T-cell (primary cell): ENCODE measurements at regions not wholly inside any gene's neighbourhood (a gene's known extent, or its start where the extent isn't known, plus 50 kb on each side); places are given as distances from the start of the nearest gene placed in this dataset.
"Not testable (repeated sequence)": the region's sequence is repeated elsewhere in the genome, so short reads cannot be mapped to it uniquely, and the experiment has no call there.

Source experiments
- ATAC-seq, 4 experiments: fragments of 200-7000 bp in 3 of 4; fragments of 150-1000 bp in 1 of 4; cut with Tn5 transposase; replicated peaks in 1 of 4; 1 replicate in 3 of 4; 2 replicates in 1 of 4; pipeline ENCODE4 v1.10.0; 2021; ENCODE audit warnings: moderate library complexity in 3 of 4, mild to moderate bottlenecking in 2 of 4, moderate number of reproducible peaks in 1 of 4
- CTCF ChIA-PET, 2 donors: fragments of 300-600 bp; sonication (Branson Sonifier 250); formaldehyde crosslinking; loops; one replicate each; lab custom pipeline; 2022; ENCODE audit warnings: antibody characterized with exemption in 2 of 2; lab: Charles Lee
- POLR2A ChIA-PET, 2 donors: fragments of 300-600 bp; sonication (Branson Sonifier 250); formaldehyde crosslinking; loops; one replicate each; lab custom pipeline; 2022; ENCODE audit warnings: antibody characterized with exemption in 2 of 2; lab: Charles Lee
- DNase-seq, 35 experiments: peaks; one replicate each; pipeline versions ENCODE4 v3.0.0 to v3.0.0-alpha.2; 2013 to 2023
- H3K27ac ChIP-seq: one replicate; pipeline ENCODE4 v1.5.1; 2013; ENCODE audit warnings: low read length
- H3K27me3 ChIP-seq, 2 experiments: replicated peaks in 1 of 2; 1 replicate in 1 of 2; 2 replicates in 1 of 2; pipeline versions ENCODE4 v1.6.1 to v1.7.0; 2013; ENCODE audit warnings: low read length in 1 of 2, mixed read lengths in 1 of 2; ENCODE audit not compliant: control insufficient read depth in 2 of 2, insufficient read depth in 2 of 2; ENCODE audit errors: extremely low read depth in 1 of 2
- H3K36me3 ChIP-seq, 2 donors: 1 replicate in 1 of 2; 2 replicates in 1 of 2; pipeline versions ENCODE4 v1.6.1 to v1.7.0; 2013; ENCODE audit warnings: low read length in 1 of 2; ENCODE audit not compliant: control insufficient read depth in 2 of 2, insufficient read depth in 1 of 2; ENCODE audit errors: extremely low read depth in 1 of 2
- H3K4me1 ChIP-seq, 2 experiments: 1 replicate in 1 of 2; 2 replicates in 1 of 2; pipeline versions ENCODE4 v1.6.1 to v1.7.0; 2013; ENCODE audit warnings: low read length in 2 of 2, mixed read lengths in 1 of 2; ENCODE audit not compliant: insufficient read depth in 2 of 2, control insufficient read depth in 1 of 2; ENCODE audit errors: extremely low read depth in 1 of 2
- H3K4me3 ChIP-seq, 2 donors: 1 replicate in 1 of 2; 2 replicates in 1 of 2; pipeline versions ENCODE4 v1.5.1 to v1.7.0; 2013; ENCODE audit warnings: mild to moderate bottlenecking in 2 of 2, low read length in 1 of 2, moderate library complexity in 1 of 2; ENCODE audit not compliant: control insufficient read depth in 1 of 2; ENCODE audit errors: extremely low read depth in 1 of 2
- H3K9me3 ChIP-seq: 2 replicates; pipeline ENCODE4 v1.7.0; 2013
- H3K27ac Mint-ChIP-seq, 2 donors: one replicate each; pipeline ENCODE4 v1.8.0; 2020 to 2021; ENCODE audit warnings: mild to moderate bottlenecking in 2 of 2, mixed read lengths in 2 of 2
- H3K27me3 Mint-ChIP-seq, 2 donors: one replicate each; pipeline ENCODE4 v1.8.0; 2021 to 2022; ENCODE audit warnings: mixed read lengths in 2 of 2
- H3K36me3 Mint-ChIP-seq: one replicate; pipeline ENCODE4 v1.8.0; 2021; ENCODE audit warnings: mixed read lengths
- H3K4me1 Mint-ChIP-seq, 3 donors: one replicate each; pipeline ENCODE4 v1.8.0; 2020 to 2022; ENCODE audit warnings: mixed read lengths in 3 of 3, mild to moderate bottlenecking in 1 of 3
- H3K4me3 Mint-ChIP-seq, 3 donors: one replicate each; pipeline ENCODE4 v1.8.0; 2020 to 2022; ENCODE audit warnings: mild to moderate bottlenecking in 3 of 3, mixed read lengths in 3 of 3, moderate library complexity in 3 of 3
- H3K9me3 Mint-ChIP-seq, 3 donors: one replicate each; pipeline ENCODE4 v1.8.0; 2020 to 2022; ENCODE audit warnings: mixed read lengths in 3 of 3
- WGBS: methylation state at CpG from one replicate; pipeline ENCODE4 v1.1.5; 2013; ENCODE audit warnings: missing lambda C conversion rate; ENCODE audit not compliant: insufficient coverage; 5-methylcytosine and 5-hydroxymethylcytosine counted together

DNA sequence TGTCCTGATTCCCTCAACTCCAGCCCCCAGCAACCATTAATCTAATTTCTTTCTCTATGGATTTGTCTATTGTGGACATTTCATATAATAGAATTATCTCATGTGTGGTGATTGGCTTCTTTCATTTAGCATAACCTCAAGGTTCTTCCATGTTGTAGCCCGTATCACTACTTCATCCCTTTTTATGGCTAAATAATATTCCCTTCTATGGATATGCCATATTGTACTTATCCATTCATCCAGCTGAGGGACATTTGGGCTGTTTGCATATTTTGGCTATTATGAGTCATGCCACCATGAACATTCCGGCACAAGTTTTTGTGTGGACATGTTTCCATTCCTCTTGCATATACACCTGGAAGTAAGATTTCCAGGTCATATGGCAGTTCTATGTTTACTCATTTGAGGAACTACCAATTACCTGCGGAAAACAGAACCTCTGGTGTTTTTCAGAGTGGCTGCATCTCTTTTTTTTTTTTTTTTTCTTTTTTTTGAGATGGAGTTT lies 108.7 kb upstream of the MAP1LC3B2 start:
- ATAC-seq, result no peak
- Histone ChIP-seq H3K9me3 (no peaks in the 10 kb centered on the region), H3K27ac (no peak overlapping the region), H3K4me1 (no peaks in the 10 kb centered on the region), H3K4me3 (no peak overlapping the region), H3K27me3 (peaks cover 0 to 2% of the 10 kb centered on the region in 2 experiments), H3K36me3 (no peaks in the 10 kb centered on the region)
- Mint-ChIP-seq H3K9me3 (no peaks in the 10 kb centered on the region), H3K27ac (no peak overlapping the region), H3K4me1 (no peaks in the 10 kb centered on the region), H3K4me3 (no peak overlapping the region), H3K27me3 (no peaks in the 10 kb centered on the region), H3K36me3 (no peaks in the 10 kb centered on the region)
- ChIA-PET CTCF (no interaction called here), POLR2A (no interaction called here)
- no peak for DNase-seq
- no CpG with 5 or more reads among the region's 3 CpGs for WGBS

- H3K9me3 ChIP-seq, H3K4me3 ChIP-seq, CTCF ChIA-PET, ATAC-seq, H3K27ac ChIP-seq, DNase-seq, H3K27me3 Mint-ChIP-seq, H3K36me3 Mint-ChIP-seq, H3K36me3 ChIP-seq, H3K4me1 Mint-ChIP-seq, H3K4me1 ChIP-seq, H3K9me3 Mint-ChIP-seq, H3K4me3 Mint-ChIP-seq, H3K27ac Mint-ChIP-seq: not testable (repeated sequence)
- peaks cover 0 to 11% of the 10 kb centered on the region in 2 experiments for H3K27me3 ChIP-seq
- POLR2A ChIA-PET, result interaction anchor here in 1 of 2 donors (0.6 kb wide), 1 partner anchor 174 kb away, joined by 9 read pairs; no protein-coding TSS in a partner anchor
- WGBS, result no CpG with 5 or more reads among the region's 5 CpGs
Measured at GRCh38 chr12:116452975-116453374, 106.2 kb upstream of the MAP1LC3B2 start.

- Mint-ChIP-seq H3K4me3 (no peak overlapping the region), H3K9me3 (no peaks in the 10 kb centered on the region), H3K27ac (no peak overlapping the region), H3K4me1 (peaks cover 0 to 5% (median 0%) of the 10 kb centered on the region in 3 donors), H3K27me3 (peaks cover 6 to 8% of the 10 kb centered on the region in 2 donors), H3K36me3 (no peaks in the 10 kb centered on the region)
- H3K27me3 ChIP-seq, result peaks cover 0 to 14% of the 10 kb centered on the region in 2 experiments
- ATAC-seq (no peak), DNase-seq (no peak)
- ChIA-PET POLR2A (no interaction called here), CTCF (interaction anchor here in 1 of 2 donors (0.7 kb wide), 1 partner anchor 183 kb away, joined by 3 read pairs; no protein-coding TSS in a partner anchor)
- H3K36me3 ChIP-seq, result no peaks in the 10 kb centered on the region
- H3K27ac ChIP-seq, result no peak overlapping the region
- no peak overlapping the region for H3K4me3 ChIP-seq
- no peaks in the 10 kb centered on the region for H3K9me3 ChIP-seq
- H3K4me1 ChIP-seq, result no peaks in the 10 kb centered on the region
- whole genome bisulfite sequencing, result 92% methylated on average over 5 of the region's 6 CpGs
Measured at GRCh38 chr12:116453631-116454030, 105.5 kb upstream of the MAP1LC3B2 start.

- no peak for DNase-seq
- H3K4me1 ChIP-seq, result no peaks in the 10 kb centered on the region
- peaks cover 0 to 5% (median 0%) of the 10 kb centered on the region in 3 donors for H3K4me1 Mint-ChIP-seq
- WGBS, result 88% methylated on average over 5 of the region's 6 CpGs
- H3K4me3 Mint-ChIP-seq, result no peak overlapping the region
- H3K4me3 ChIP-seq, result no peak overlapping the region
- no peaks in the 10 kb centered on the region for H3K36me3 ChIP-seq
- no peaks in the 10 kb centered on the region for H3K36me3 Mint-ChIP-seq
- H3K27ac Mint-ChIP-seq, result no peak overlapping the region
- H3K9me3 Mint-ChIP-seq, result no peaks in the 10 kb centered on the region
- ATAC-seq, result no peak
- H3K27me3 Mint-ChIP-seq, result peaks cover 6 to 8% of the 10 kb centered on the region in 2 donors
- peaks cover 0 to 18% of the 10 kb centered on the region in 2 experiments for H3K27me3 ChIP-seq
- H3K9me3 ChIP-seq, result no peaks in the 10 kb centered on the region
- no peak overlapping the region for H3K27ac ChIP-seq
- CTCF ChIA-PET, result interaction anchor here in 1 of 2 donors (0.7 kb wide), 1 partner anchor 182 kb away, joined by 3 read pairs; no protein-coding TSS in a partner anchor
- POLR2A ChIA-PET, result no interaction called here
Measured at GRCh38 chr12:116454076-116454475, 105.1 kb upstream of the MAP1LC3B2 start.

DNA sequence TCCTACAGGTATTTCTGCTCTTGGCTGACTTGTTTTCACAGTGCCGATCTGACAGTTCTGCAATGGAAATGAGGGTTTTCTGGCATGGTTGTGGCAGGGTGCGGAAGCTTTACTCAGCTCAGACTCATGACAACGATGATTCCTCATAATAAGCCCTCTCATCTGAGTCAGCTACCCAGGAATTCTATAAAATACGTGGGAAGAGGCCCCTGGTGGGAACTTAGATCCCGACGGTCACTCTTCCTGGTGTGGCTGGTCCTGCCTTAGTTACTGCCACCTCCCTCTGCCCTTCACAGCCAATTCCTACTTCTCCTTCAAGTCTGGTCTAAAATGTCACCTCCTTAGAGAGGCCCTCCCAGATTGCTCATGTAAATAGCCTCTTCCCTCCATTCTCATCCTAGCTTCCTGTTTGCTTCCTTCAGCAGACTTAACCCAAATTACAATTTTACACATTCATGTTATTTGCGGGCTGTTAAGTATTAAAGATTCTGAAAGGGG lies 104.2 kb upstream of the MAP1LC3B2 start:
- DNase-seq (no peak), ATAC-seq (no peak)
- 77% methylated on average over 4 of the region's 7 CpGs for WGBS
- Histone ChIP-seq H3K9me3 (no peaks in the 10 kb centered on the region), H3K27ac (no peak overlapping the region), H3K4me3 (no peak overlapping the region), H3K4me1 (no peaks in the 10 kb centered on the region), H3K36me3 (no peaks in the 10 kb centered on the region), H3K27me3 (peaks cover 0 to 20% of the 10 kb centered on the region in 2 experiments)
- ChIA-PET POLR2A (no interaction called here), CTCF (no interaction called here)
- no peaks in the 10 kb centered on the region for H3K9me3 Mint-ChIP-seq
- no peak overlapping the region for H3K27ac Mint-ChIP-seq
- no peak overlapping the region for H3K4me3 Mint-ChIP-seq
- H3K4me1 Mint-ChIP-seq, result peaks cover 0 to 5% (median 0%) of the 10 kb centered on the region in 3 donors
- H3K27me3 Mint-ChIP-seq, result peaks cover 6 to 8% of the 10 kb centered on the region in 2 donors
- no peaks in the 10 kb centered on the region for H3K36me3 Mint-ChIP-seq

DNA sequence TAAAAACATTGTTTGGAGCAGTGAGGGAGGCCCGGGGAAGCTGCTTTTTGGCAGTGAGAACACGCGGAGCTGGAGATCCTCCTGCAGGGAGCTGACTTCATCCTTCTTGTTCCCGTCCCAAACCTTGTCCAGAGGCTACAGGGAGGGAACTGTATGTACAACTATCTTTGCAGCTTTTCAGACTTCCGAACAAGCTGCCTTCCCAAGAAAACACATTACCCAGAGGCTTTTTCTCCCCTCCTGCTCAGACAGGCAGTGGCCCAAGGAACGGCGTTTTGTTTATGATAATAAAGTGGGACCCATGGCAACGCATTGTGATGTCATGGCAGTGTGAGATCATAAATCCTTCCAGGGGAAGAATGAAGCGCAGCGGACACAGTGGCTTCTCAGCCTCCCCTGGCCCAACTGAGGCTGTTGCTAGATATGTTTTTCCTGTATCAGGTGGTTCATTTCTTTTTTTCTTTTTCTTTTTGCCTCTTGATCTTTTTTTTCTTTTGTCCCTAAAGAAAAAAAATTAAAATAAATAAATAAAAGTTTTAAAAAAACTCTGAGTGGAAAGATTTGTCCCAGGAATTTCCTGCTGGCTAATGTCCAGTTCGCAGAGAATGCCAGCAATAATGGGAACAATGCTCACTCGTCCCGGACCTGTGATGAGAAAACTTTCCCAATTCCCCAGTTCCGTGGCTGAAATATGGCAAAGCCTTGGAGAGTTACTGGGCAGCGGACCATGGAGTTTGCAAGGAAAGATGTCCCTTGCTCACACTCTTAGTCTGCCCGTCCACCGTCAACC lies 103.4 kb upstream of the MAP1LC3B2 start:
- H3K27me3 ChIP-seq, result peaks cover 0 to 20% of the 10 kb centered on the region in 2 experiments
- no peaks in the 10 kb centered on the region for H3K36me3 ChIP-seq
- ChIA-PET POLR2A (no interaction called here), CTCF (no interaction called here)
- no peaks in the 10 kb centered on the region for H3K9me3 ChIP-seq
- H3K4me3 ChIP-seq, result no peak overlapping the region
- H3K9me3 Mint-ChIP-seq, result no peaks in the 10 kb centered on the region
- ATAC-seq (no peak), DNase-seq (peak in 1 of 35 experiments; percentile 6)
- no peak overlapping the region for H3K27ac Mint-ChIP-seq
- no peak overlapping the region for H3K4me3 Mint-ChIP-seq
- no peaks in the 10 kb centered on the region for H3K4me1 ChIP-seq
- peaks cover 0 to 5% (median 0%) of the 10 kb centered on the region in 3 donors for H3K4me1 Mint-ChIP-seq
- H3K27me3 Mint-ChIP-seq, result peaks cover 6 to 8% of the 10 kb centered on the region in 2 donors
- 82% methylated on average over 9 of the region's 17 CpGs for whole genome bisulfite sequencing
- H3K36me3 Mint-ChIP-seq, result no peaks in the 10 kb centered on the region
- no peak overlapping the region for H3K27ac ChIP-seq
